H4 (cell line): ENCODE measurements at regions not wholly inside any gene's neighbourhood (a gene's known extent, or its start where the extent isn't known, plus 50 kb on each side); places are given as distances from the start of the nearest gene placed in this dataset.
A peak's percentile ranks its signal among the peaks of the same experiment; 100 is the strongest.

Experiments
- DNase-seq: peaks from one replicate; pipeline ENCODE4 v3.0.0-alpha.2; 2015; ENCODE audit warnings: low spot score

DNA sequence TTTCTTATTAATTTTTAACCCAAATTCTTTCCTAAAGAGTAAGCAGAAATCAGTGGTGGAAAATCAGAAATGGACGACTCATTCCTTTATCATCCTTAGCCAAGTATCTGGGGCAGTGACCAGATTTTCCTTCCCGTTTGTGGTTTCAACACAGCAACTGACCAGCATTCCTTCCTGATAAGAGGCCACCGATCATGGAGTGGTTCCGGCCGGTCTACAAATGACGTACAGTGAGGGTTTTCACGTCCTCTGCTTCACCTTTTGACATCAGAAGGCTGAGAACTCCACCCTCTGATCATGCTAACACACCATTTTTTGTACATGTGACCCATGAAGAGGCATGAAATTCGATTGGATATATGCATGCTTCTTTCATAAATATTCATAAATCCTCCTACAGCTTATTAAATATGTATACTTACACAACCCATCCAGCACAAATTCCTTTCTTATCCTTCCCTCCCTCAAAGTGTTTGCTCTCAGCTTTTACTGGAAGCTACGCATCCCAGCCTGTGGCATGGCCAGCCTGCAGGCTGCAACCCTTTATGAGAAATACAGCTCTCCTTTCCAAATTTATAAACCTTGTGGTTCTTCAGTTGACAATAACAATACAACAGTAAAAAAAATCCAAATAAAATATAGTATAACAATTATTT lies 173.0 kb upstream of the CASK start:
- peak; percentile 83 for DNase-seq

DNA sequence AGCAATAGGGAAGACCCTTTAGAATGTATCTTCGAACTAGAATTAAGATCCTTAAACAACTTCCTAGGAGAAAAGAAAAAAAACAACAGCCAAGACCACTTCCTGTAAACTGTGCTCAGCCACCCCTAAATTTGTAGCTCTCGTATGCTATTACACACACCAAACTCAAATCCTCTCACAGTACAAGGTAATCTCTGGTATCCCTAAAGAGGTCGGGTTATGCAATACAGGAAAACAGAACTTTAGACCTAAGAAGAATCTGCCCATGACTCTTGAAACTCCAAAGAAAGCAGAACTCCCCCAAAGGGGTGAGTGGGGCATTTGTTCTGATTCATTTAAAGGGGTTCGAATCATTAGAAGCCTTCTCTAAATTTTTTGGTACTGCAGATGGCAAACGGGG lies 170.9 kb upstream of the CASK start:
- no peak for DNase-seq

DNA sequence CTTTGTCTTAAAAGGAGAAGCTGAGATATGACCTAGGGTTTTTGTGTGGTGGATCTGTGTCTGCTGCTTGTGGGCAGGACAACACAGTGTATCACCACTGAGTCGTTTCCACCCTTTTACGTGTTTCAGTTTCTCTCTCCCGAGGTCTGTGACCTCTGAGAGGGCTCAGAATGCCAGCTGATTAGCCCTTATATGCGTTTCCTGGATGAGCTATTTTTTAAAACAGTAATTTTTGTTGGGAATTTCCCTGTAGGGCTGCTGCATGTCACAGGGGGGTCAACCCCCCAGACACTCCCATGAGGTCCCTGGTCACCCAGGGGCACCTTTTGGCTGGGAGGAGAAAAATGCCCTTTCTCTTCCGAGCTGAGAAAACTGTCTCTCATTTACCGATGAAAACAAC lies 170.4 kb upstream of the CASK start:
- DNase-seq = no peak

DNA sequence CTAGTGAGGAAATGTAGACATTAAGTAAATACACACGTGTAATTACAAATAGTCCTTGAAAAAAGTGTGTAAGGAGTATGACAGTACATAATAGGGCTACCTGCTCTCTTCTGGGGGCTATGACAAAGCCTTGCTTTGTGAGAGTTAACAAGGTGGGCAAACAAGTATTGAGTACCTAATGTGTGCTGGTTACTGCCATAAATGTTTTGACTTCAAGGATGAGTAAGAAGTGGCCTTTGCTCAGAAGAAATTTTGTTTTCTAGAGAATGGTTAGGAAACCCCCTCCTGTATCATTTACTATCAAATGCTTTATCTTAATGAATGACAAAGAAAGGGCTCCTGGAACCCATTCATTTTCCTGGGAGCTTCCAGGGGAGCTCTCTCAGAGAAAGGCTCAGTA lies 167.0 kb upstream of the CASK start:
- no peak for DNase-seq

DNA sequence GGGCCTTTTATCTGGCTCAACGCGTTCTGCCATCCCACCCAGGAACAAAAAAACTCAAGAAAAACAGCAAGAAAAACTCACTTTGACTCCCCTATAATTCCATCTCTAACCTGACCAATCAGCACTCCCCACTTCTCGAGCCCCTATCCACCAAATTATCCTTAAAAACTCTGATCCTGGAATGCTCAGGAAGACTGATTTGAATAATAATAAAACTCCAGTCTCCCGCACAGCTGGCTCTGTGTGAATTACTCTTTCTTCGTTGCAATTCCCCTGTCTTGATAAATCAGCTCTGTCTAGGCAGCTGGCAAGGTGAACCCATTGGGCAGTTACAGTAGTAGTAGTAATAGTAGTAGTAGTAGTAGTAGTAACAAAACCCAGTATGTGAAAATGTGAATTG lies 165.7 kb upstream of the CASK start:
- no peak for DNase-seq

DNA sequence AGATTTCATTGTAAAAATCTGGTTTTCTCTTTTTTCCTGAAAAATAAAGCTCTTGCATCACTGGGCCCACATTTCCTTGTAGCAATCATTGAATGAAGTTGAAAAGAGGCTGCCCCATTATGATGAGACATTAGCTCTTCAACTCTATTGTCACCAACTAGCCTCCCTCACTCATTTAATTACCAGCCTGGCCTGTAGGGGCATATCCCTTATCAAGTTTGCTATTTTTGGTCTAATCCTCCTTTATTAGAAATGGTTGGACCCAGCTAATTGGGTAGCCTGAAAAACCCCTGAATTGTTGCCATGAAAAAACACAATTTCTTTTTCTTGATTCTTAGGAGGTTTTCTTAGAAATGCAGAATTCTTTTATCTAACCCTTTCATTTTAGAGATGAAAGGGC lies 164.6 kb upstream of the CASK start:
- no peak for DNase-seq

DNA sequence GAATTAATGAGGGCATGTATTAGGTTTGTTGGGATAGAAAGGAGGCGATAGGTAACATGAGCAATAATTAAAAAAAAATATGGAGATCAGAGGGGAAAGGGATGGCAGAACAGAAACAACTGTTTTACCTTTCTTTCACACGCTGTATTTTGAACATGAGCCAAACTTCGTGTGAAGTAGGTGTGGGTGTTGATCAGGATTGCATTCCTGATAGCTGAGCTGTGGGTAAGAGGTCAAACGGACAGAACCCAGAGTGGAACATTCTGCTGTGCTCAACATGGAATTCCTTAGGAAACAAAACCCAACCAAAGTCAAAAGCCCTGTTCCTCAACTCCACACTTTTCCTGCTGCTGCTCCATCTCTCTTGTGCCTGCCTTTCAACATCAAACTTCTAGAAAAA lies 162.5 kb upstream of the CASK start:
- DNase-seq = no peak

DNA sequence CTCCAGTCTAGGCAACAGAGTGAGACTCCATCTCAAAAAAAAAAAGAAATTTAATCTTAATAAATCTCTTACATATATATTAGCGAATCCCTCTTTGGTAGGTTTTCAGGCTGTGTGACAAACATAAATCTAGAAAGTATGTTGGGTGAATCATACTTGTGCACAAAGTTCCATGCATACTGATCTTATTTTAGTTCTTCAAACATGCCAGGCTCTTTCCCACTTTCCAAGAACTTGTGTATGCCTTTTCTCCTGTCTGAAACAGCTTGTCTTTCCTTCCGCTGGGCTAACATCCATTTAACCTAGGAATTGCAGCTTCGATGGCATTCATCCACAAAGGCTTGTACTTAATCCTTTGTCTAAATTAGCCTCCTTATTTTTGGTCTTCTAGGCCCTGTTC lies 156.6 kb upstream of the CASK start:
- DNase-seq = no peak

DNA sequence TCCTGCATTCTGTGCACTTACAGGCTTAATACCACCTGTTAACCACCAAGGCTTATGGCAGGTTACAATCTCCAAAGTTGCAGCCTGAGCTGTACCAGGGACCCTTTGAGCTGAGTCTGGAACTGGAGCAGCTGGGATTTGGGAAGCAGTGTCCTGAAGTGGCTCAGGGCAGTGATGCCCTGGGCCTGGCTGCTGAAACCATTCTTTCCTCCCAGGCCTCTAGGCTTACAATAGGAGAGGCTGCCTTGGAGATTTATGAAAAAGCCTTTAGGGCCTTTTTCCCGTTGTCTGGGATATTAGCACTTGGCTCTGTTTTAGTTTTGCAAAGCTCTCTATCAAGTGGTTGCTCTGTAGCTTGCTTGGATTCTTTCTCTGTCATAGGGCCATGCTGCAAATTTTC lies 154.3 kb upstream of the CASK start:
- no peak for DNase-seq

DNA sequence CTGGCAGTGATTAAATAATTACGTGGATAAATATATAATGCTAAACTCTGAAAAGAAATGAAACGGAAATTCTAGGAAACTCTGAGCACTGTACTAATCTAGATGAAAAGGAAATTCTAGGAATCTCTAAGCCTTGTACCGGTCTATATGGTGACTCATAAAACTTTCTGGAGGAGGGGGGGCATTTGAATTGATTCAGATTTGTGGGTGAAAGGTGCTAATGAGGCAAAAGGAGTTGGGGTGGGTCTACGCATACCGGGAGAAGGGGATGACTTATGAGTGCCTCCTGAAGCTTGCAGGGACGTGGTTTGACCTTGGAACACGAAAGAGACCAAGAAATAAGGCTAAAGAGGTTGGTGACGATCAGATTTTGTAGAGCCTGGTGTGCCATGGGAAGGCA lies 151.7 kb upstream of the CASK start:
- DNase-seq = no peak

DNA sequence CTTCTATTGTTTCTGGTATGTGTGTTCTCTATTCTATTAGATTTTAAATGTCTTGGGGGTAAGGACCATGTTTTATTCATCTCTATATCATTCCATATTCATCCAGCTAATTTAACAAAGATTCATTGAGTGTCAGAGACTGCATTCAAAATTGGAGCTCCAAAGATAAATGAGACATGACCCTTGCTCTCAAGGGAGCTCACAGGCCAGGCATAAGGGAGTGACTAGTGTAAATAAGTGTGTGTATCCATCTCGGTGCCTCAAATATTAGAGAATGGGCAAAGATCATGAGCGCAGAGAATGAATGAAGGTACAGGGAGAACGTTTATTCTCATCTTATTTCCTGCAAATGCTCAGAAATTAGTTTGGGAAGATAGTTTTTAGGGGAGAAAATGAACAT lies 150.1 kb upstream of the CASK start:
- no peak for DNase-seq

DNA sequence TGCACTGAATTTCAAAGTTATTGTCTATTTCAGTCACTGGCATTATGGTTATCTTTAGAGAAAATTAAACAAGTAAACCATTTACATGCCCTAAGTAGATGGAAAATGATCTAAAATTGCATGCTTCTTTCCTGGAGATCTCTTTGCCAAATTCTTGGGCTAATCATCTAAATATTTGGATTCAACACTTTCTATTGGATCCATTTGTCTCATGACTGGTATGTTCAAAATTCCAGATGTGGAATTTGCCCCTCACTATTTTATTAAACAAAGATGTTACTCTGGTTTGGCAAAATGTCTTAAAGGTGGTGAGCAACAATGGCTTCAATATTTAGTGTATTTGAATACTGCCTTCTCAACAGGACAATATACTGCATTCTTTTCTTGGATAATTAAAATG lies 147.5 kb upstream of the CASK start:
- DNase-seq = no peak

DNA sequence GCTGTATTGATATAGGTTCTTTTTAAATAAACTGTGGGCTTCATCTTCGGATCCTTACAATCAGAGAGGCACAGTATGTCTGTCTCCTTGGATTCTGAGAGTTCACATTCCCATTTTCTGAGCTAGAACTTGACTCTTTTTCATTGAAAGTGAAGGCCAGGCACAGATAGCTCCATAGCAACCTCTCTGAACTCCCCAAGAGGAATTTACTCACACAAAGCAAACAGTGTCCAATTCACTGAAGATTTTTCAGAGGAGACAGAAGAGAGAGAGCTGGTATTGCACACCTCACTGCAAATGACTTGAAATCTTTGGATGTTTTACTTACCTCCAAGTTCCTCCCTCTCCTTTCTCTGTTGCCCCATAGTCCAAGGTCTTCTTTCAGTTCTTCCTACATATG lies 130.9 kb upstream of the CASK start:
- DNase-seq = no peak

DNA sequence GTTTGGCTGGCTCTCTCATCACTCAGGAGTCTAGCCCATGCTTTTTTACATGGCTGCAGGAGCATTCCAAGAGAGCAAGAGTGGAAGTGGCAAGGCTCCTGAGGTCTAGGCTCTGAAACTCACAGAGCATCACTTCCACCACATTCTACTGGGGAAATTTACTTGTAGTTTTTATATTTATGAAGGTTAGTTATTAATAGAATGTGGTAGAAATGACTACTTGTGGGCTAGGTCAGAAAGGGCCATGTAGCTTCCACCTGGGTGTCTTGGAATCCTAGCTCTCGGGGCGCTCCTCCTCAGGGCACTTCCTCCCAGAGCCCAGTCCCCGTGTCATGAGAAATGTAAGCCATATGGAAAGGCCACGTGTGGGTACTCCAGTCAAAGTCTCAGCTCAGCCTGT lies 127.0 kb upstream of the CASK start:
- no peak for DNase-seq

DNA sequence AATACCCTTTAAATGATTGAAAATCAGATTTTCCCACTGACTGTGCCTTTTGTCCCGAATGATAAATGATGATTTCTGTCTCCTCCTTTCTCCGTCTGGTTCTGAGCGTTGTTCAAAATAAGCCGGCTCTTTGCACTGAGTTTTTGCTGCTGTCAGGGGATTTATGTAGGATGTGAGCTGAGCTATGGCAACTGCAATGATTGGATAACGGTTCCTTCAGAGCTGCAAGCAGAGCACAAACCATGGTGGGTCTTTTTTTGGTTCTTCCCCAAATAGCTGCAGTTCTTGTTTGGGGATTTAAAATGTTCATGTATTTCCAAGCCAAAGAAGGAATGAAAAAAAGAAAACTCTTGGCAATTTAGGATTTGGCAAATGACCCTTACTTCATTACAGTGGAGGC lies 124.5 kb upstream of the CASK start:
- no peak for DNase-seq

DNA sequence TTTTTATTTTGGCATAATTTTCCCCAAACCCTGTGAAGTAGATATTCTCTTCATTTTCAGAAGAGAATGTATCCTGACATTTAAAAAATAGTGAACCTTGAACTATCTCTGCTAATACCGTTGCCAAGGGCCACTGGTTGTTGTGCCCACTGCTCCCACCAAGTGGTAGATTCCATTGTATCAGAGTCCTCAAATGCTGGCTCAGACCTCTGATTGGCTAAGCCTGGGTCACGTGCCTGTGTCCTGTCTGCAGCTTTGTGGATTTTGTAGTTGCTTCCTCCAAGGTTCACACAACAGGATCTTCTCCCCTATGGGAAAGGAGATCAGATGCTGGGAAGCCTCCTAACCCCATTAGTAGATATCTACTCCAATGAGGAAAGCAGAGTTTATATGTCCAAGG lies 104.8 kb upstream of the CASK start:
- DNase-seq = peak; percentile 14

DNA sequence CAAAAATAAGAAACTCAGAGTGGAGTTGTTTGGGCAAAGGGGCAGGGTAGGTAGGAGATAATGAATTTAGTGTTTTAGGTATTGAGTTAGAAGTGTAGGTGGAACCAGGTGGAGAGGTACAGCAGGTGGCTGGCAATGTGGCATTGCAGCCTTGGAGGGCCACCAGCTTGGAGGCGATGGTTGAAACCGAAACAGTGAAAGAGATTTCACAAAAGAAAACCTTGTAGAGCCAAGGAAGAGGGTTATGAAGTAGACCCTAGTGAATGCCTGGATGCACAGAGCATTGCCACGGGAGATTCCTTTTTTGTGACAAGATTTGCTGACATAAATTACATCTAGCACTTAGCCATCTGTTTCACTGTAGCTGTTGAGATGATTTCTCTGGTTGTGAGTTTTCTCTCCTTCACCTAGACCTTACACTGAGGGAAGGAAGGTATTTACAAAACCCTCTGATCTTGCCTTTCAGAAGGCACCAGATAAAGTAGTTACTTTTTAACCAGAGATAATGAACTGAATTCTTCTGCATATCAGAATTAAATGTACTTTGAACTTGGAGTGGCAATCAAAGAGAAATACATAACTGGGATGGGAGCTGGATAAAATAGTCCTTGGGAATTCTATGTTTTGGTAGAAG lies 104.1 kb upstream of the CASK start:
- no peak for DNase-seq

DNA sequence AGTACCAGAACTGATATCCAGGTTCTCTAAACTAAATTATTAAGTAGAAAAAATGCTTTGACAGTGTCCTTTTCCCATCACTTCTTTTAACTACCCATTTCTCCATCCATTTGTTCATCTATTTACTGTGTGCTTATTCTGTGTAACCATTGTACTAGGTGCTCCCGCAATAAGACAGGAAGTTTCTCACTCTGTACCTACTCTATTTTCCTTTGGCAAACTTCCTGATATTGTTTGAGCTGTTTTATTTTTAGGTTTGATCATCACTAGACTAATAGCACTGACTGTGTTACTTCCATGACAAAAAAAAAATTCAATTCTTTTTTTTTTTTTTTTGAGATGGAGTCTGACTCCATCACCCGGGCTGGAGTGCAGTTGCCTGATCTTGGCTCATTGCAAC lies 102.5 kb upstream of the CASK start:
- no peak for DNase-seq

DNA sequence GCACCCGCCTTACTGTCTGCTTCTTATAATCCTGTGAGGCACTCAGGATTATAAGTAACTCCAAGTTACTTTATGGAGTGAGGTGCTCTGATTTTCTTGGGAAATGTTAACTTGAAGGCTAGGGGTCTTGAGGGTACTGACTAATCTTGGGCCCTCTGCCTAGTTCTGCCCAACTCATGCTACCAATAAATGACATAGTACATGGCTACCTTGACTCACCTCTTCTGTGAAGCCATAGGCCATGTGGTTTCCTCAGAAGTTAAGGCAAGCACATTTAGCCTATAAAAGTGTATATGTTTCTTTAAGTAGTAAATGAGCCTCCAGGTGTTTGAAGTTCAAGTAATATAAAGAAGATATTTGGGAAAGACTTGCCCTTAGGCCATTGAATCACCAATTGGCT lies 99.8 kb upstream of the CASK start:
- DNase-seq = no peak

DNA sequence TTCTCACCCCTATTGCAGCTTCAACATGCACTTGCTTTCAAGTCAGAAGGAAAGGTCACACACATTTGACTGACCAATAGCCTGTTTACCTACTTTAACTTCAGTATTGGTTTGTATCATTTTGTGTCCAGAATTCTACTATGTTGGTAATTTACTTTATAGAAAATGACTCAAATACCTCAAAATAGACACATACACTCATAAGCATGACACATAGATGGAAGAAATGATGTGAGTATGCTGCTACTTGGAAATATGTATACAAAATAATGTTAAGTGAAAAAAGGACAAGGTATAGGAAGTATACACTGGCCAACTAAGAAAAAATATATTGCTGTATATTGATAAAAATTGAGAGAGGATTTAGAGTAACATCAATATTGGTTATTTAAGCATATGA lies 98.8 kb upstream of the CASK start:
- no peak for DNase-seq

DNA sequence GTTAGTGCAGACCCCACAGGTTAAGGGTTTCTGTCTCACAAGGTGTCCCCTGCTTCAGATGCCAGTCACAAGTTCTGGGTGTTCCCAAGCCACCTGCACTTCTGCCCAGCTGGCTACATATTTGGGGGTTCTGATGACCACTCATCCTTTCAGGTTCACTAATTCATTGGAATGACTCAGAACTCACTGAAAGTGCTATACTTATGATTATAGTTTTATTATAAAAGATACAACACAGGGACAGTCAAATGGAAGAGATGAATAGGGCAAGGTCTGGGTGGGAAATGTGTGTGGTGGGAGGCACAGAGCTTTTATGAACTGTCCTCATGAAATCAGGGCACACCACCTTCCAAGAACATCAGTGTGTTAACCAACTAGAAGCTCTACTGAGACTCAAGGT lies 97.7 kb upstream of the CASK start:
- DNase-seq = no peak

DNA sequence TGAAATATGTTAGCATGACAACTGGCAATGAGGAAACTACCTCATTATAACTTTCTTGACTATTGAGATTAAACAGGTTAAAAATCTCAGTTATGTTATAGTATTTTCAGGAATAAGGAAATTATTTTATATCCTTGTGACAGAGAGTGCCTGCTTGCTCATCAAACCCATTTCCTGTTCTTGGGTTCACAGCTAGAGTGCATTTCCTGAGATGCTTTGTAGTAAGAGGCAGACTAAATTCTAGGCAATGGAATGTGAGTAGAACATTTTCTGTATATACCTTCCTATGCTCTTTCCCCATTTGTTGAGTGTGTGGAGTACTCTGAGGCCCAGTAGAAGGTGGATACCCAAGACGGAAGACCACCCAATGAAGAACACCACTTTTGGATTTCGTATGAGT lies 96.9 kb upstream of the CASK start:
- DNase-seq = no peak

DNA sequence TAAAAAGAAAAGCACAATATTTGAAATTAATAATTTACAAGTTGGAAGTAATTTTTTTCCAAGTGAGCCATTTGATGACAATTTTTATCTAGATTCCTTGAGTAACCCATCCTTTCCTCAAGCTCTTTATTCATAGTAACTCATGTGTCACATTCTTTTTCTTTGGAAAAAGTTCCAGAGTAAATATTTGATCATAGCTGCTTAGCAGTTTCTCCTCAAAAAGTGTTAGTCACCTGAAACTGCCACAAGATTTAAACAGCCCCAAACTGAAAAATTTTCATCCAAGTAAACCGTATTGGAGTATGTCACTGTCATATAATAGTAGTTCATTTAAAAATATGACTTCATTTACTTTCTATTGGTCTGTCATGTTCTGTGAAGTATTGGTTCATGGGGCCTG lies 94.6 kb upstream of the CASK start:
- no peak for DNase-seq

DNA sequence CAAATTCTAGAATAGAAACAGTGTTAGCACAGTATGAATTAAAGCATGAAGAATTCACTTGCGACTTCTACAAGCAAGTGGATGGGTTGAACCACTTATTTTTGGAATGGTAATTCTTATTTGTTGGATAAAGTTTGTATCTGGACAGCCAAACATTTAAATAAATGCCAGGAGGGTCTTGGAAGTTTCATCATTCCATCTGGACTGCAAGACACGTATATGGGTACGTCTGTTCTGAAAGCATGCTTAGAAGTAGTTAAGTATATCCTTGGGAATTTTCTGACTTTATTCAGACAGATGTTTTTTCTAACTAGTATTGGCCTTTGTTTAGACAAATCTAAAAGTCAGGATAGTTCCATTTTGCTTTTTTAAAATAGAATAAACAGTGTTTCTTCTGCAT lies 77.5 kb upstream of the CASK start:
- no peak for DNase-seq
